Keratinocyte (primary cell): ENCODE measurements at regions not wholly inside any gene's neighbourhood (a gene's known extent, or its start where the extent isn't known, plus 50 kb on each side); places are given as distances from the start of the nearest gene placed in this dataset.

ENCODE experiments used
- DNase-seq: peaks from one replicate; pipeline ENCODE4 v3.0.0-alpha.2; 2011; ENCODE audit warnings: low read depth, missing footprints, low spot score
- FAIRE-seq: peaks from 2 replicates; lab custom pipeline; 2011; peaks lifted over from hg19 to GRCh38; lab: Jason Lieb, UNC
- H2AFZ ChIP-seq: 2 replicates; pipeline ENCODE4 v1.6.0; 2012; ENCODE audit warnings: low read length, control low read depth, inconsistent platforms; ENCODE audit not compliant: control insufficient read depth
- H3K27ac ChIP-seq: 2 replicates; pipeline ENCODE4 v1.5.1; 2011; ENCODE audit warnings: low read length; ENCODE audit not compliant: control insufficient read depth, insufficient read depth
- H3K27me3 ChIP-seq: 3 replicates; pipeline ENCODE4 v1.6.0; 2011; ENCODE audit warnings: low read length; ENCODE audit not compliant: control insufficient read depth, insufficient read depth; ENCODE audit errors: extremely low read depth
- H3K36me3 ChIP-seq, 2 experiments: 2 replicates in 1 of 2; 3 replicates in 1 of 2; pipeline ENCODE4 v1.5.1; 2011; ENCODE audit warnings: low read length in 2 of 2, mild to moderate bottlenecking in 1 of 2; ENCODE audit not compliant: control insufficient read depth in 2 of 2, insufficient read depth in 2 of 2; ENCODE audit errors: extremely low read depth in 1 of 2
- H3K4me1 ChIP-seq: 3 replicates; pipeline ENCODE4 v1.5.1; 2011; ENCODE audit warnings: low read length; ENCODE audit not compliant: control insufficient read depth, insufficient read depth; ENCODE audit errors: extremely low read depth
- H3K4me2 ChIP-seq: 3 replicates; pipeline ENCODE4 v1.6.0; 2011; ENCODE audit warnings: low read depth, low read length; ENCODE audit not compliant: control insufficient read depth, insufficient read depth; ENCODE audit errors: extremely low read depth
- H3K4me3 ChIP-seq, 3 experiments: fragments of 200-600 bp in 1 of 3; sonication (generic) in 1 of 3; 2 replicates in 2 of 3; 3 replicates in 1 of 3; pipeline ENCODE4 v1.5.1; 2011 to 2016; ENCODE audit warnings: low read length in 3 of 3, mild to moderate bottlenecking in 3 of 3, control low read depth in 2 of 3, inconsistent platforms in 1 of 3, low read depth in 1 of 3, mixed read lengths in 1 of 3, mixed run types in 1 of 3, moderate library complexity in 1 of 3; ENCODE audit not compliant: control insufficient read depth in 2 of 3, insufficient read depth in 2 of 3; ENCODE audit errors: extremely low read depth in 1 of 3
- H3K79me2 ChIP-seq: 2 replicates; pipeline ENCODE4 v1.6.0; 2012; ENCODE audit warnings: low read length; ENCODE audit not compliant: control insufficient read depth, insufficient read depth
- H3K9ac ChIP-seq: 3 replicates; pipeline ENCODE4 v1.6.0; 2011; ENCODE audit warnings: low read length; ENCODE audit not compliant: control insufficient read depth, insufficient read depth; ENCODE audit errors: extremely low read depth
- H3K9me1 ChIP-seq: 3 replicates; pipeline ENCODE4 v1.6.0; 2011; ENCODE audit warnings: low read length; ENCODE audit not compliant: control insufficient read depth, insufficient read depth; ENCODE audit errors: extremely low read depth
- H3K9me3 ChIP-seq: 2 replicates; pipeline ENCODE4 v1.5.1; 2012; ENCODE audit warnings: low read depth, low read length; ENCODE audit not compliant: control insufficient read depth
- H4K20me1 ChIP-seq: 3 replicates; pipeline ENCODE4 v1.6.0; 2011; ENCODE audit warnings: low read length; ENCODE audit not compliant: control insufficient read depth, insufficient read depth; ENCODE audit errors: extremely low read depth
- CTCF ChIP-seq, 3 experiments: IDR thresholded peaks in 1 of 3; conservative IDR thresholded peaks in 1 of 3; optimal IDR thresholded peaks in 1 of 3; 2 replicates in 2 of 3; 3 replicates in 1 of 3; pipeline versions ENCODE3 to v1.5.1; 2011; ENCODE audit warnings: low read length in 3 of 3, mild to moderate bottlenecking in 3 of 3, moderate library complexity in 2 of 3, control low read depth in 1 of 3, inconsistent platforms in 1 of 3; ENCODE audit not compliant: insufficient read depth in 2 of 3; ENCODE audit errors: extremely low read depth in 1 of 3
- EZH2 ChIP-seq: IDR thresholded peaks from one replicate; pipeline ENCODE4 v1.6.1; 2012; ENCODE audit warnings: inconsistent platforms, mild to moderate bottlenecking, low read length, moderate library complexity
- dilution Hi-C: fragments of 300-500 bp; cut with MboI; formaldehyde crosslinking; loops from one replicate; pipeline ENCODE4 v1.7.0; 2020; ENCODE audit warnings: low sequenced_read_pairs; ENCODE audit not compliant: extremely low pct_ligation_motif_present

GRCh38 chr11:112597286-112597790 lies 336.7 kb upstream of the PLET1 start:
- H3K9ac ChIP-seq: no peak overlapping the region
- no peak overlapping the region for H2AFZ ChIP-seq
- no peak overlapping the region for H3K4me3 ChIP-seq
- H3K27ac ChIP-seq: no peak overlapping the region
- no peaks in the 10 kb centered on the region for H3K27me3 ChIP-seq
- H3K4me1 ChIP-seq: no peaks in the 10 kb centered on the region
- no peaks in the 10 kb centered on the region for H3K9me1 ChIP-seq
- H3K9me3 ChIP-seq: no peaks in the 10 kb centered on the region
- dilution Hi-C loops: no loop called here
- TF ChIP-seq EZH2: no peak
- no peak for TF ChIP-seq CTCF (optimal IDR thresholded peaks at IDR 0.05 in 1 of 3, IDR thresholded peaks at IDR 0.05 in 1 of 3, conservative IDR thresholded peaks at IDR 0.05 in 1 of 3; ENCODE audit: extremely low read depth in 1 of 3, insufficient read depth in 2 of 3, low read length in 3 of 3)
- no peaks in the 10 kb centered on the region for H4K20me1 ChIP-seq
- H3K4me2 ChIP-seq: no peak overlapping the region
- no peaks in the 10 kb centered on the region for H3K79me2 ChIP-seq
- no peaks in the 10 kb centered on the region for H3K36me3 ChIP-seq
- FAIRE-seq: no peak
- no peak for DNase-seq

GRCh38 chr11:112599265-112599664 lies 338.6 kb upstream of the PLET1 start:
- no peak overlapping the region for H2AFZ ChIP-seq
- H3K9ac ChIP-seq: no peak overlapping the region
- DNase-seq (no peak), FAIRE-seq (no peak)
- dilution Hi-C loops: no loop called here
- no peaks in the 10 kb centered on the region for H3K9me3 ChIP-seq
- H3K4me3 ChIP-seq: no peak overlapping the region
- TF ChIP-seq CTCF (optimal IDR thresholded peaks at IDR 0.05 in 1 of 3, IDR thresholded peaks at IDR 0.05 in 1 of 3, conservative IDR thresholded peaks at IDR 0.05 in 1 of 3; ENCODE audit: extremely low read depth in 1 of 3, insufficient read depth in 2 of 3, low read length in 3 of 3) (no peak), EZH2 (no peak)
- H3K4me1 ChIP-seq: no peaks in the 10 kb centered on the region
- H3K27me3 ChIP-seq: no peaks in the 10 kb centered on the region
- H3K27ac ChIP-seq: no peak overlapping the region
- H3K79me2 ChIP-seq: no peaks in the 10 kb centered on the region
- H3K4me2 ChIP-seq: no peak overlapping the region
- no peaks in the 10 kb centered on the region for H4K20me1 ChIP-seq
- no peaks in the 10 kb centered on the region for H3K36me3 ChIP-seq
- no peaks in the 10 kb centered on the region for H3K9me1 ChIP-seq
